H1 (cell line): ENCODE measurements at regions not wholly inside any gene's neighbourhood (a gene's known extent, or its start where the extent isn't known, plus 50 kb on each side); places are given as distances from the start of the nearest gene placed in this dataset.

Source experiments
- CHD2 ChIP-seq: IDR thresholded peaks from 2 replicates; pipeline ENCODE4 v1.6.1; 2012; ENCODE audit warnings: low read length, improper control_type of control experiment
- SIN3A ChIP-seq, 2 experiments: IDR thresholded peaks in 1 of 2; conservative IDR thresholded peaks in 1 of 2; 2 replicates each; pipeline ENCODE4 v1.6.1; 2011 to 2012; ENCODE audit warnings: low read length in 2 of 2, improper control_type of control experiment in 1 of 2, low read depth in 1 of 2, mild to moderate bottlenecking in 1 of 2
- TF ChIP-seq, protein P1 (sequence below): IDR thresholded peaks from 2 replicates; pipeline ENCODE4 v1.6.1; 2012; ENCODE audit warnings: inconsistent platforms

DNA sequence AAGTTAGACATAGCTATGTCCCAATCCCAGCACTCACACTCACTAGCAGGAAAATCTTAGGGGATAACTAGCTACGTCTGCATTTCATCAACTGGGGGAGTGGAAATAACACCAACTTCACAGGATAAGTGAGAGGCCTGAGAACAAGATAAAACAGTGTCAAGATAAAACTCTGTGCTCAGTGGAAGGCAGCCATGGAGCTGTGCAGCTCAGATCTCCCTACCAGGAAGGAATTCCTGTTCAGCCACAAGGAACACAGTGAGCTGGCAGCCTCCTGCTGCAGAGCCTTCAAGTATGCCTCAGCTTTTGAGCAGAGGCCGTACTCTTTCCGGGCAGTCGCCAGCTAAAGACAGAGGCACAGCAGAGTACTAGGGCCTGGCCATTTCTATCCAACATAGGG lies 115.8 kb upstream of the TOPAZ1 start:
- TF ChIP-seq, protein P1, sequence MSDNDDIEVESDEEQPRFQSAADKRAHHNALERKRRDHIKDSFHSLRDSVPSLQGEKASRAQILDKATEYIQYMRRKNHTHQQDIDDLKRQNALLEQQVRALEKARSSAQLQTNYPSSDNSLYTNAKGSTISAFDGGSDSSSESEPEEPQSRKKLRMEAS = no peak
- TF ChIP-seq CHD2 (no peak), SIN3A (conservative IDR thresholded peaks at IDR 0.05 in 1 of 2, IDR thresholded peaks at IDR 0.05 in 1 of 2; ENCODE audit: low read depth in 1 of 2, low read length in 2 of 2) (no peak)
